Loucy (cell line): ENCODE measurements at regions not wholly inside any gene's neighbourhood (a gene's known extent, or its start where the extent isn't known, plus 50 kb on each side); places are given as distances from the start of the nearest gene placed in this dataset.
A peak's percentile ranks its signal among the peaks of the same experiment; 100 is the strongest.

ENCODE experiments used
- H2AFZ ChIP-seq: fragments of 200-600 bp; sonication (generic); 2 replicates; pipeline ENCODE4 v1.6.0; 2016; ENCODE audit warnings: antibody characterized with exemption, mild to moderate bottlenecking, low read length, moderate library complexity
- H3F3A ChIP-seq: fragments of 200-600 bp; 2 replicates; pipeline ENCODE4 v1.6.0; 2016; ENCODE audit warnings: antibody characterized with exemption, low read depth, mild to moderate bottlenecking
- H3K27me3 ChIP-seq: fragments of 200-600 bp; sonication (generic); 2 replicates; pipeline ENCODE4 v1.6.1; 2014; ENCODE audit warnings: low read length, mild to moderate bottlenecking; ENCODE audit not compliant: insufficient read depth, poor library complexity, severe bottlenecking
- H3K36me3 ChIP-seq: fragments of 200-600 bp; sonication (generic); 2 replicates; pipeline ENCODE4 v1.6.1; 2016; ENCODE audit warnings: low read length; ENCODE audit not compliant: insufficient read depth
- H3K4me1 ChIP-seq: fragments of 200-600 bp; sonication (generic); 2 replicates; pipeline ENCODE4 v1.5.1; 2014; ENCODE audit warnings: low read length, mild to moderate bottlenecking; ENCODE audit not compliant: insufficient read depth, poor library complexity, severe bottlenecking
- H3K4me2 ChIP-seq: fragments of 200-600 bp; sonication (generic); 2 replicates; pipeline ENCODE4 v1.6.0; 2014; ENCODE audit warnings: antibody characterized with exemption, low read length, low read depth, mild to moderate bottlenecking; ENCODE audit not compliant: poor library complexity, severe bottlenecking
- H3K4me3 ChIP-seq: fragments of 200-600 bp; sonication (generic); 2 replicates; pipeline ENCODE4 v1.5.1; 2014; ENCODE audit warnings: low read length, mild to moderate bottlenecking, mixed read lengths; ENCODE audit not compliant: poor library complexity, severe bottlenecking
- H3K79me2 ChIP-seq: fragments of 200-600 bp; sonication (generic); 2 replicates; pipeline ENCODE4 v1.6.1; 2014; ENCODE audit warnings: low read length; ENCODE audit not compliant: insufficient read depth
- H3K9ac ChIP-seq: fragments of 200-600 bp; sonication (generic); 2 replicates; pipeline ENCODE4 v1.6.0; 2014; ENCODE audit warnings: mild to moderate bottlenecking, low read depth, low read length, moderate library complexity; ENCODE audit not compliant: poor library complexity, severe bottlenecking
- H3K9me2 ChIP-seq: fragments of 200-600 bp; sonication (generic); replicated peaks from 2 replicates; pipeline ENCODE4 v1.6.1; 2016; ENCODE audit warnings: low read depth, low read length, mixed read lengths
- H3K9me3 ChIP-seq: fragments of 200-600 bp; sonication (generic); 2 replicates; pipeline ENCODE4 v1.6.1; 2014; ENCODE audit warnings: mild to moderate bottlenecking, antibody characterized with exemption, low read length, low read depth; ENCODE audit not compliant: insufficient read depth
- H4K20me1 ChIP-seq: fragments of 200-600 bp; sonication (generic); 2 replicates; pipeline ENCODE4 v1.6.0; 2014; ENCODE audit warnings: antibody characterized with exemption, low read length, mild to moderate bottlenecking; ENCODE audit not compliant: insufficient read depth, poor library complexity, severe bottlenecking
- CTCF ChIP-seq: fragments of 200-600 bp; sonication (generic); conservative IDR thresholded peaks from 2 replicates; pipeline ENCODE4 v1.5.1; 2014; ENCODE audit warnings: mild to moderate bottlenecking, antibody characterized with exemption, low read length
- EZH2phosphoT487 ChIP-seq: fragments of 200-600 bp; IDR thresholded peaks from 2 replicates; pipeline ENCODE4 v1.6.1; 2018; ENCODE audit warnings: antibody characterized with exemption, mild to moderate bottlenecking, moderate library complexity, borderline replicate concordance

- Histone ChIP-seq H3K4me2 (no peak overlapping the region), H3K27me3 (no peaks in the 10 kb centered on the region), H3K36me3 (no peaks in the 10 kb centered on the region)
Measured at GRCh38 chr3:164390046-164390445, 688.2 kb downstream of the SI start.

GRCh38 chr3:164387236-164387635 lies 691.1 kb downstream of the SI start:
- H2AFZ ChIP-seq, result no peak overlapping the region
- H3K36me3 ChIP-seq, result no peaks in the 10 kb centered on the region
- no peaks in the 10 kb centered on the region for H3K9me3 ChIP-seq
- no peaks in the 10 kb centered on the region for H3F3A ChIP-seq
- H3K9ac ChIP-seq, result no peak overlapping the region
- H3K27me3 ChIP-seq, result no peaks in the 10 kb centered on the region
- H3K4me3 ChIP-seq, result no peak overlapping the region
- no peaks in the 10 kb centered on the region for H3K4me1 ChIP-seq
- H3K4me2 ChIP-seq, result no peak overlapping the region
- TF ChIP-seq EZH2phosphoT487 (no peak), CTCF (no peak)
- H3K79me2 ChIP-seq, result no peaks in the 10 kb centered on the region
- no peaks in the 10 kb centered on the region for H4K20me1 ChIP-seq
- no peaks in the 10 kb centered on the region for H3K9me2 ChIP-seq

More at GRCh38 chr3:164390046-164390445, 688.2 kb downstream of the SI start:
- H3K9ac ChIP-seq, result no peak overlapping the region
- H3K9me2 ChIP-seq, result no peaks in the 10 kb centered on the region
- H4K20me1 ChIP-seq, result no peaks in the 10 kb centered on the region
- TF ChIP-seq CTCF (peak; percentile 49), EZH2phosphoT487 (no peak)
- H3F3A ChIP-seq, result no peaks in the 10 kb centered on the region
- no peaks in the 10 kb centered on the region for H3K4me1 ChIP-seq
- no peak overlapping the region for H2AFZ ChIP-seq
- no peaks in the 10 kb centered on the region for H3K79me2 ChIP-seq
- H3K9me3 ChIP-seq, result no peaks in the 10 kb centered on the region
- no peak overlapping the region for H3K4me3 ChIP-seq

GRCh38 chr3:164380156-164380555 lies 698.1 kb downstream of the SI start:
- Histone ChIP-seq H3K9ac (no peak overlapping the region), H3K4me3 (no peak overlapping the region)

More at GRCh38 chr3:164380156-164380555, 698.1 kb downstream of the SI start:
- Histone ChIP-seq H3K9me3 (no peaks in the 10 kb centered on the region), H3K27me3 (no peaks in the 10 kb centered on the region), H3K4me2 (no peak overlapping the region), H3K36me3 (no peaks in the 10 kb centered on the region), H3K79me2 (no peaks in the 10 kb centered on the region), H3K9me2 (no peaks in the 10 kb centered on the region), H4K20me1 (no peaks in the 10 kb centered on the region), H3K4me1 (no peaks in the 10 kb centered on the region), H2AFZ (no peak overlapping the region), H3F3A (no peaks in the 10 kb centered on the region)
- TF ChIP-seq EZH2phosphoT487 (no peak), CTCF (no peak)
